ENCODE measurements at regions not wholly inside any gene's neighbourhood (a gene's known extent, or its start where the extent isn't known, plus 50 kb on each side); places are given as distances from the start of the nearest gene placed in this dataset.
"Not testable (repeated sequence)": the region's sequence is repeated elsewhere in the genome, so short reads cannot be mapped to it uniquely, and the experiment has no call there.

- no peak for FAIRE-seq
These were observed 457.8 kb downstream of the EIPR1 start for GRCh38 chr2:2919574-2920365.

- no peak for FAIRE-seq
These were observed 458.6 kb downstream of the EIPR1 start for GRCh38 chr2:2919026-2919425.

GRCh38 chr2:2916621-2917020 lies 461.0 kb downstream of the EIPR1 start:
- no peak for FAIRE-seq

GRCh38 chr2:2914252-2914651 lies 463.4 kb downstream of the EIPR1 start:
- FAIRE-seq: no peak

GRCh38 chr2:2913601-2914120 lies 464.0 kb downstream of the EIPR1 start:
- no peak for FAIRE-seq

- no peak for FAIRE-seq
These were observed 464.9 kb downstream of the EIPR1 start for GRCh38 chr2:2912731-2913130.

- no peak for FAIRE-seq
These were observed 465.3 kb downstream of the EIPR1 start for GRCh38 chr2:2912293-2912692.

GRCh38 chr2:2910259-2910658 lies 467.4 kb downstream of the EIPR1 start:
- FAIRE-seq: no peak

- FAIRE-seq: no peak
These were observed 468.3 kb downstream of the EIPR1 start for GRCh38 chr2:2909086-2910035.

GRCh38 chr2:2906091-2906490 lies 471.5 kb downstream of the EIPR1 start:
- FAIRE-seq: no peak

- no peak for FAIRE-seq
These were observed 472.8 kb downstream of the EIPR1 start for GRCh38 chr2:2904721-2905350.

GRCh38 chr2:2902547-2903281 lies 474.9 kb downstream of the EIPR1 start:
- FAIRE-seq: no peak

- FAIRE-seq: no peak
These were observed 476.0 kb downstream of the EIPR1 start for GRCh38 chr2:2901384-2902345.

- FAIRE-seq: no peak
These were observed 477.8 kb downstream of the EIPR1 start for GRCh38 chr2:2899826-2900225.

- FAIRE-seq: no peak
These were observed 478.9 kb downstream of the EIPR1 start for GRCh38 chr2:2898744-2899143.

- no peak for FAIRE-seq
These were observed 481.0 kb downstream of the EIPR1 start for GRCh38 chr2:2896643-2897042.

GRCh38 chr2:2896011-2896410 lies 481.6 kb downstream of the EIPR1 start:
- no peak for FAIRE-seq

- not testable (repeated sequence) for FAIRE-seq
These were observed 483.6 kb downstream of the EIPR1 start for GRCh38 chr2:2894011-2894410.

GRCh38 chr2:2892892-2893291 lies 484.7 kb downstream of the EIPR1 start:
- FAIRE-seq: no peak

- FAIRE-seq: no peak
These were observed 485.2 kb downstream of the EIPR1 start for GRCh38 chr2:2892378-2892777.

- FAIRE-seq: no peak
These were observed 486.7 kb downstream of the EIPR1 start for GRCh38 chr2:2890901-2891300.
